ENCODE measurements at regions not wholly inside any gene's neighbourhood (a gene's known extent, or its start where the extent isn't known, plus 50 kb on each side); places are given as distances from the start of the nearest gene placed in this dataset.

DNA sequence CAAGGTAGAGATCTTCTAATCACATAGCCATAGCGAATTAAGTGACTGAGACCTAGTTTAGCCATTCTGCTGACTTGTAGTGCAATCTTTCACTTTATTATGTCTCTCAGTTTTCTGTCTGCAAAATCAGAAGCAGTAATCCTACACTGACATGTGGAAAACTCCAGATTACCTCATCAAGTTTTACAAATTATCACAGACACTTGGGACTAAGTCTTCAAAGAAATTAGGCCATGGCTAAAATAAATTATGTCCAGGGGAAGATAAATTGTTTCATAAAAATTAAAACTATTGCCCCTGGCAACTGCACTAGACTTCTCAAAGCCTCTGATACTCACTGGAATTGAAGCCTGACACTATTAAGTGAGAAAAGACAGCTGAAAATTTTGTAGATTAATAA, 129.9 kb upstream of the RGMB start:
- Histone ChIP-seq H3K27ac (ENCODE audit: low read length) (no peak overlapping the region), H3K9ac (ENCODE audit: low read length) (no peak overlapping the region), H3F3A (ENCODE audit: insufficient read depth, low read length, poor library complexity, severe bottlenecking) (no peaks in the 10 kb centered on the region), H3K4me2 (ENCODE audit: low read length) (no peak overlapping the region), H3K27me3 (ENCODE audit: insufficient read depth, low read depth, low read length) (no peaks in the 10 kb centered on the region), H3K9me3 (ENCODE audit: low read length) (no peaks in the 10 kb centered on the region), H3K79me2 (replicated peaks; ENCODE audit: insufficient read depth, low read length) (no peaks in the 10 kb centered on the region), H2AFZ (ENCODE audit: low read depth, low read length) (no peak overlapping the region), H3K9me2 (ENCODE audit: insufficient read depth, low read length) (no peaks in the 10 kb centered on the region), H3K36me3 (ENCODE audit: insufficient read depth, low read length) (no peaks in the 10 kb centered on the region), H3K4me3 (ENCODE audit: low read length) (no peak overlapping the region), H4K20me1 (ENCODE audit: insufficient read depth) (no peaks in the 10 kb centered on the region)
- TF ChIP-seq MXI1 (conservative IDR thresholded peaks at IDR 0.05; ENCODE audit: poor library complexity, severe bottlenecking), result no peak

DNA sequence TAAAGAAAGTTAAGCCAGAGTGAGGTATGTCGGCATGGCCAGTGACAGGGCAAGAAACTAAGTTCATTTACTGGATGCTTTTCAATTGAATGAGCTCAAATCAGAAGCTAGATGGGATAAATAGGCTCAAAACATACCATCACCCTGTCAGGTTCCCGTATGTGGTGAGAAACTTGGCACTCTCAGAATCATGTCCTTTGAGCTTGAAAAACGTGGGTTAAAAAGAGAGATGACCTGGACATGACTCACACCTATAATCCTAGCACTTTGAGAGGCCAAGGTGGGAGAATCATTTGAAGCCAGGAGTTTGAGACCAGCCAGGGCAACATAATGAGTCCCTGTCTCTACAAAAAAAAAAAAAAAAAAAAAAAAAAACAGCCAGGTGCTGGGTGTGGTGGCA, 121.7 kb upstream of the RGMB start:
- H3K9ac ChIP-seq (ENCODE audit: low read length), result no peak overlapping the region
- no peaks in the 10 kb centered on the region for H3K79me2 ChIP-seq (replicated peaks; ENCODE audit: insufficient read depth, low read length)
- no peak overlapping the region for H3K4me3 ChIP-seq (ENCODE audit: low read length)
- no peaks in the 10 kb centered on the region for H3K9me2 ChIP-seq (ENCODE audit: insufficient read depth, low read length)
- no peaks in the 10 kb centered on the region for H3K9me3 ChIP-seq (ENCODE audit: low read length)
- no peak overlapping the region for H3K27ac ChIP-seq (ENCODE audit: low read length)
- no peak overlapping the region for H3K4me2 ChIP-seq (ENCODE audit: low read length)
- TF ChIP-seq EP300 (conservative IDR thresholded peaks at IDR 0.05; ENCODE audit: poor library complexity, severe bottlenecking), result no peak
- no peak for TF ChIP-seq POLR2AphosphoS5 (IDR thresholded peaks at IDR 0.05)
- TF ChIP-seq, protein P1, sequence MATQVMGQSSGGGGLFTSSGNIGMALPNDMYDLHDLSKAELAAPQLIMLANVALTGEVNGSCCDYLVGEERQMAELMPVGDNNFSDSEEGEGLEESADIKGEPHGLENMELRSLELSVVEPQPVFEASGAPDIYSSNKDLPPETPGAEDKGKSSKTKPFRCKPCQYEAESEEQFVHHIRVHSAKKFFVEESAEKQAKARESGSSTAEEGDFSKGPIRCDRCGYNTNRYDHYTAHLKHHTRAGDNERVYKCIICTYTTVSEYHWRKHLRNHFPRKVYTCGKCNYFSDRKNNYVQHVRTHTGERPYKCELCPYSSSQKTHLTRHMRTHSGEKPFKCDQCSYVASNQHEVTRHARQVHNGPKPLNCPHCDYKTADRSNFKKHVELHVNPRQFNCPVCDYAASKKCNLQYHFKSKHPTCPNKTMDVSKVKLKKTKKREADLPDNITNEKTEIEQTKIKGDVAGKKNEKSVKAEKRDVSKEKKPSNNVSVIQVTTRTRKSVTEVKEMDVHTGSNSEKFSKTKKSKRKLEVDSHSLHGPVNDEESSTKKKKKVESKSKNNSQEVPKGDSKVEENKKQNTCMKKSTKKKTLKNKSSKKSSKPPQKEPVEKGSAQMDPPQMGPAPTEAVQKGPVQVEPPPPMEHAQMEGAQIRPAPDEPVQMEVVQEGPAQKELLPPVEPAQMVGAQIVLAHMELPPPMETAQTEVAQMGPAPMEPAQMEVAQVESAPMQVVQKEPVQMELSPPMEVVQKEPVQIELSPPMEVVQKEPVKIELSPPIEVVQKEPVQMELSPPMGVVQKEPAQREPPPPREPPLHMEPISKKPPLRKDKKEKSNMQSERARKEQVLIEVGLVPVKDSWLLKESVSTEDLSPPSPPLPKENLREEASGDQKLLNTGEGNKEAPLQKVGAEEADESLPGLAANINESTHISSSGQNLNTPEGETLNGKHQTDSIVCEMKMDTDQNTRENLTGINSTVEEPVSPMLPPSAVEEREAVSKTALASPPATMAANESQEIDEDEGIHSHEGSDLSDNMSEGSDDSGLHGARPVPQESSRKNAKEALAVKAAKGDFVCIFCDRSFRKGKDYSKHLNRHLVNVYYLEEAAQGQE (IDR thresholded peaks at IDR 0.05; ENCODE audit: borderline replicate concordance), result no peak
- TF ChIP-seq SMC3 (conservative IDR thresholded peaks at IDR 0.05; ENCODE audit: poor library complexity), result no peak
- no peak for TF ChIP-seq TAF1 (IDR thresholded peaks at IDR 0.05; ENCODE audit: low read depth)
- TF ChIP-seq EZH2 (IDR thresholded peaks at IDR 0.05; ENCODE audit: borderline replicate concordance, insufficient read depth, low read length, poor library complexity, severe bottlenecking), result no peak
- TF ChIP-seq RAD21 (conservative IDR thresholded peaks at IDR 0.05), result no peak
- no peak for TF ChIP-seq MXI1 (conservative IDR thresholded peaks at IDR 0.05; ENCODE audit: poor library complexity, severe bottlenecking)
- TF ChIP-seq, protein P2, sequence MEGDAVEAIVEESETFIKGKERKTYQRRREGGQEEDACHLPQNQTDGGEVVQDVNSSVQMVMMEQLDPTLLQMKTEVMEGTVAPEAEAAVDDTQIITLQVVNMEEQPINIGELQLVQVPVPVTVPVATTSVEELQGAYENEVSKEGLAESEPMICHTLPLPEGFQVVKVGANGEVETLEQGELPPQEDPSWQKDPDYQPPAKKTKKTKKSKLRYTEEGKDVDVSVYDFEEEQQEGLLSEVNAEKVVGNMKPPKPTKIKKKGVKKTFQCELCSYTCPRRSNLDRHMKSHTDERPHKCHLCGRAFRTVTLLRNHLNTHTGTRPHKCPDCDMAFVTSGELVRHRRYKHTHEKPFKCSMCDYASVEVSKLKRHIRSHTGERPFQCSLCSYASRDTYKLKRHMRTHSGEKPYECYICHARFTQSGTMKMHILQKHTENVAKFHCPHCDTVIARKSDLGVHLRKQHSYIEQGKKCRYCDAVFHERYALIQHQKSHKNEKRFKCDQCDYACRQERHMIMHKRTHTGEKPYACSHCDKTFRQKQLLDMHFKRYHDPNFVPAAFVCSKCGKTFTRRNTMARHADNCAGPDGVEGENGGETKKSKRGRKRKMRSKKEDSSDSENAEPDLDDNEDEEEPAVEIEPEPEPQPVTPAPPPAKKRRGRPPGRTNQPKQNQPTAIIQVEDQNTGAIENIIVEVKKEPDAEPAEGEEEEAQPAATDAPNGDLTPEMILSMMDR (IDR thresholded peaks at IDR 0.05; ENCODE audit: poor library complexity, severe bottlenecking), result no peak
- H3K36me3 ChIP-seq (ENCODE audit: insufficient read depth, low read length), result no peaks in the 10 kb centered on the region
- peaks cover 38% of the 10 kb centered on the region for H3K27me3 ChIP-seq (ENCODE audit: insufficient read depth, low read depth, low read length)
- H4K20me1 ChIP-seq (ENCODE audit: insufficient read depth), result no peaks in the 10 kb centered on the region
- no peak overlapping the region for H2AFZ ChIP-seq (ENCODE audit: low read depth, low read length)
- no peaks in the 10 kb centered on the region for H3F3A ChIP-seq (ENCODE audit: insufficient read depth, low read length, poor library complexity, severe bottlenecking)
